A673 (cell line): ENCODE measurements at regions not wholly inside any gene's neighbourhood (a gene's known extent, or its start where the extent isn't known, plus 50 kb on each side); places are given as distances from the start of the nearest gene placed in this dataset.

Source experiments
- CTCF ChIP-seq: fragments of 300-800, 200-600 bp; sonication (generic); conservative IDR thresholded peaks from 2 replicates; pipeline ENCODE4 v1.5.1; 2017; ENCODE audit warnings: low read depth, mild to moderate bottlenecking, antibody characterized with exemption, low read length, moderate library complexity, mixed read lengths
- EZH2 ChIP-seq: fragments of 200-600 bp; sonication (generic); IDR thresholded peaks from 2 replicates; pipeline ENCODE4 v1.6.1; 2017; ENCODE audit warnings: borderline replicate concordance, low read depth, mild to moderate bottlenecking, mixed read lengths, antibody characterized with exemption, low read length; ENCODE audit not compliant: poor library complexity, severe bottlenecking

DNA sequence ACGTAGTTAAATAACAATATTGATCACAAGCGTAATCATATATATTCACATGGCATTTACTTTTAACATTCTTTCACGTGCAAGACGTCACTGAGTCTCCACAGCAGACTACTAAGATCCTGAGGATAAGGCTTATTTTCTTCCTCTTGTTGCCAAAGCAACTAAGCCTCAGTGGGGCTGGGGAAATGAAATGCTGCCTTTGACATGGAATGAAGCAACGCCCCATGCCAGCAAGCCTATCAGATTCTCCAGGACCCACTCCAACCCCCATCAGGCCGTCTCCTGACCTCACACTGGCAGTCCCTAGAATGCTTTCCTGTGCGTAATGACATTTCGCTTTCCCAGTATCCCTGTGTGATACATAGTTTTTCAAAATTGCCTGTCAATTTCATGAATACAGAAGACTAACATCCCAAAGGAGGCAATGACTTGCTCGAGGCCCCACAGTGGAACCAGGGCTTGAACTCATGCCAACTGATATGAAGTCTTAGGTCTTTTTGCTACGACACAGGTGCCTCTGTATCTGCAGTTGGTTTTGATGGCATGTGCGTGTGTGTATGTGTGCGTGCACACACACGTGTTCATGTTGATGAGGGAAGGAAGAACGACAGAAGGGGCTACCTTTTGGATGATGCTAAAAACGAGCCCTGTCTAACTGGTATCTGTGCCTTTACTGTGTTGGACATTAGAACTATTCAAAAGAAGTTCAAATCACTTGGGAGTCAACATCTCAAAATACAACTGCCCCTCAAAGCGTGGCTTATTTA, 239.1 kb downstream of the VRK1 start:
- TF ChIP-seq EZH2: no peak
- TF ChIP-seq CTCF: no peak
